ENCODE measurements at regions not wholly inside any gene's neighbourhood (a gene's known extent, or its start where the extent isn't known, plus 50 kb on each side); places are given as distances from the start of the nearest gene placed in this dataset.

DNA sequence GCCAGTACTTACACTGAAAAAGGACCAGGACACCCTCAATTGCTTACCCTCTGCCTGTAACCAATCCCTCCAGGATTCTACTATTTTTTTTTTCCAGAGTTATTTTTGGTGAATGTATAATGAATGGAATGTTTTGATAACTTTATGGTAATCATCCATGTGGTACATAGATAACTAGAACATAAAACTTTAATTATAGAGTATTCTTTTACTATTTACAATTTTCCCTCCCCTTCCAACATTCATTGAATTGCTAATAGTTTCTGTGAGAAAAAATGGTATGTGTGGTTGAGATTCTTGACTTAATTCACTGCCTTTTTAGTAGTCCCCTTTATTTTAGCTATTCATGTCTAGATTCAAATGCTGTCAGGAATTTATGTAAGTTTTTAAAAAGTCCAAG lies 164.6 kb downstream of the CYYR1 start:
- TF ChIP-seq, protein P1, sequence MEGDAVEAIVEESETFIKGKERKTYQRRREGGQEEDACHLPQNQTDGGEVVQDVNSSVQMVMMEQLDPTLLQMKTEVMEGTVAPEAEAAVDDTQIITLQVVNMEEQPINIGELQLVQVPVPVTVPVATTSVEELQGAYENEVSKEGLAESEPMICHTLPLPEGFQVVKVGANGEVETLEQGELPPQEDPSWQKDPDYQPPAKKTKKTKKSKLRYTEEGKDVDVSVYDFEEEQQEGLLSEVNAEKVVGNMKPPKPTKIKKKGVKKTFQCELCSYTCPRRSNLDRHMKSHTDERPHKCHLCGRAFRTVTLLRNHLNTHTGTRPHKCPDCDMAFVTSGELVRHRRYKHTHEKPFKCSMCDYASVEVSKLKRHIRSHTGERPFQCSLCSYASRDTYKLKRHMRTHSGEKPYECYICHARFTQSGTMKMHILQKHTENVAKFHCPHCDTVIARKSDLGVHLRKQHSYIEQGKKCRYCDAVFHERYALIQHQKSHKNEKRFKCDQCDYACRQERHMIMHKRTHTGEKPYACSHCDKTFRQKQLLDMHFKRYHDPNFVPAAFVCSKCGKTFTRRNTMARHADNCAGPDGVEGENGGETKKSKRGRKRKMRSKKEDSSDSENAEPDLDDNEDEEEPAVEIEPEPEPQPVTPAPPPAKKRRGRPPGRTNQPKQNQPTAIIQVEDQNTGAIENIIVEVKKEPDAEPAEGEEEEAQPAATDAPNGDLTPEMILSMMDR (IDR thresholded peaks at IDR 0.05; ENCODE audit: insufficient read depth, low read length, poor library complexity, severe bottlenecking) = no peak
- TF ChIP-seq EZH2phosphoT487 (conservative IDR thresholded peaks at IDR 0.05; ENCODE audit: low read length) = no peak
